ENCODE measurements at regions not wholly inside any gene's neighbourhood (a gene's known extent, or its start where the extent isn't known, plus 50 kb on each side); places are given as distances from the start of the nearest gene placed in this dataset.

DNA sequence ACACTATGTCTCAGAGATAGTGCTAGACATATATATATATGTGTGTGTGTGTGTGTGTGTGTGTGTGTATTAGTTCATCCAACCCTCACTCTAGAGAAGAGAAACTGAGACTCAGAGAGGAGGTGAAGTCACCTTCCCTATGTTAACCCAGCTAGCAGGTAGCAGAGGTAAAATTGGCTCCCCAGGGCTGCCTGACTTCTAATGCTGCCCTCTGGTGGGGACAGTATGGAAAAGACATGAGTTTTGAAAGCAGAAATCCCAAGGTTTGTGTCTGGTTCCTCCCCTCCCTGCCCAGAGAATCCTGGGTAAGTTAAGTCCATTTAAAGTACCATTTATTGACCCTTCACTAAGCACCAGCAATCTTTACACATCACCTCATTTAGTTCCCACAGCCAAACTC lies 137.7 kb downstream of the THNSL2 start:
- no peak overlapping the region for H3K4me3 ChIP-seq (ENCODE audit: low read length in 2 of 2)
- no peaks in the 10 kb centered on the region for H3K4me1 ChIP-seq (ENCODE audit: control insufficient read depth in 1 of 2, insufficient read depth in 2 of 2, low read length in 2 of 2)
- no peak for ATAC-seq (ENCODE audit: low FRiP score)
- DNase-seq = no peak
- H3K36me3 ChIP-seq (ENCODE audit: control insufficient read depth in 1 of 2, insufficient read depth in 2 of 2, low read length in 1 of 2) = no peaks in the 10 kb centered on the region
- intact Hi-C loops (cut with DNase I) = no loop called here
- no peak overlapping the region for H3K27ac ChIP-seq (ENCODE audit: low read depth in 1 of 2, low read length in 2 of 2)
- H3K27me3 ChIP-seq (ENCODE audit: control insufficient read depth in 1 of 2, insufficient read depth in 2 of 2, low read length in 1 of 2) = no peaks in the 10 kb centered on the region
- peaks cover 3% of the 10 kb centered on the region for H3K9me3 ChIP-seq (ENCODE audit: control insufficient read depth, low read length)

DNA sequence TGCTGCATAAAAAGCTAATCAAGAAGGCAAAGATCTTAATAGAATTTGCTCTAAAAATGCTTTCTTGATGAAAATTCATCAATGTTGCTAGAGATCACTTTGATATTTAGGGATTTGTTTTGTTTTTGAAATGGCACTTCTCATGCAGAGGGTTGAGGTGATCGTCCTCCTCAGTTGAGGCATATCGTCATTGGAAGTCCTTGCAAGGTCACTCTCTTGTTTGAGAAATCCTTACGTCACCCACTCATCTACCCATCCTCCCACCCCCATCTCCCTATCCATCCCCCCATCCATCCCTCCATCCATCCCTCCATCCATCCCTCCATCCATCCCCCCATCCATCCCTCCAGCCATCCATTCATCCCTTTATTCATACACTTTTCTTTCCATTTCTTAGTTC lies 133.7 kb downstream of the THNSL2 start:
- Histone ChIP-seq H3K27ac (ENCODE audit: low read depth in 1 of 2, low read length in 2 of 2) (no peak overlapping the region), H3K9me3 (ENCODE audit: control insufficient read depth, low read length) (no peaks in the 10 kb centered on the region), H3K27me3 (ENCODE audit: control insufficient read depth in 1 of 2, insufficient read depth in 2 of 2, low read length in 1 of 2) (no peaks in the 10 kb centered on the region), H3K4me3 (ENCODE audit: low read length in 2 of 2) (no peak overlapping the region), H3K36me3 (ENCODE audit: control insufficient read depth in 1 of 2, insufficient read depth in 2 of 2, low read length in 1 of 2) (no peaks in the 10 kb centered on the region), H3K4me1 (ENCODE audit: control insufficient read depth in 1 of 2, insufficient read depth in 2 of 2, low read length in 2 of 2) (no peaks in the 10 kb centered on the region)
- WGBS, 2 donors = 84 to 92% methylated on average over 3 of the region's 3 CpGs
- no peak for DNase-seq
- no peak for ATAC-seq (ENCODE audit: low FRiP score)
- intact Hi-C loops (cut with DNase I) = no loop called here

DNA sequence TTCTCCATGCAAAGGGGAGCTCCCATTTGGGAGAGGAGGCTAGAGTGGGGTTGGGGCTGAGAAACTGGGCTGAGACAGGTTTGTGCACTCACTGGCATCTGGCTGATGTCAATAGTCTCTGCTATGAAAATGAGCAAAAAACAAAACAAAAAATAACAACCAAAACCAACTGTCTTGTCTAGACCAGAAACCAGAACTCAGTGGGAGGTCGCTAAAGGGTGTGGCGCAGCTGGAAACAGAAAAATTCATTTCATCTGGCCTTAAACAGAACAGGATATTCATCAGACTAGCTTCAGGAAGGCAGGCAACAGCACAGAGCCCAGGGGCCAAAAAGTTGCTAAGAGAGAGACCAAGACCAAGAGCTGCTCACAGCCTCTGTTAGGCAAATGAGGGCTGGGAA lies 126.1 kb downstream of the THNSL2 start:
- H3K36me3 ChIP-seq (ENCODE audit: control insufficient read depth in 1 of 2, insufficient read depth in 2 of 2, low read length in 1 of 2) = no peaks in the 10 kb centered on the region
- no peak overlapping the region for H3K4me3 ChIP-seq (ENCODE audit: low read length in 2 of 2)
- 80 to 93% methylated on average over 2 of the region's 2 CpGs for WGBS, 2 donors
- ATAC-seq (ENCODE audit: low FRiP score) = no peak
- no peak for DNase-seq
- H3K9me3 ChIP-seq (ENCODE audit: control insufficient read depth, low read length) = no peaks in the 10 kb centered on the region
- H3K27ac ChIP-seq (ENCODE audit: low read depth in 1 of 2, low read length in 2 of 2) = no peak overlapping the region
- intact Hi-C loops (cut with DNase I) = no loop called here
- no peaks in the 10 kb centered on the region for H3K4me1 ChIP-seq (ENCODE audit: control insufficient read depth in 1 of 2, insufficient read depth in 2 of 2, low read length in 2 of 2)
- H3K27me3 ChIP-seq (ENCODE audit: control insufficient read depth in 1 of 2, insufficient read depth in 2 of 2, low read length in 1 of 2) = no peaks in the 10 kb centered on the region

DNA sequence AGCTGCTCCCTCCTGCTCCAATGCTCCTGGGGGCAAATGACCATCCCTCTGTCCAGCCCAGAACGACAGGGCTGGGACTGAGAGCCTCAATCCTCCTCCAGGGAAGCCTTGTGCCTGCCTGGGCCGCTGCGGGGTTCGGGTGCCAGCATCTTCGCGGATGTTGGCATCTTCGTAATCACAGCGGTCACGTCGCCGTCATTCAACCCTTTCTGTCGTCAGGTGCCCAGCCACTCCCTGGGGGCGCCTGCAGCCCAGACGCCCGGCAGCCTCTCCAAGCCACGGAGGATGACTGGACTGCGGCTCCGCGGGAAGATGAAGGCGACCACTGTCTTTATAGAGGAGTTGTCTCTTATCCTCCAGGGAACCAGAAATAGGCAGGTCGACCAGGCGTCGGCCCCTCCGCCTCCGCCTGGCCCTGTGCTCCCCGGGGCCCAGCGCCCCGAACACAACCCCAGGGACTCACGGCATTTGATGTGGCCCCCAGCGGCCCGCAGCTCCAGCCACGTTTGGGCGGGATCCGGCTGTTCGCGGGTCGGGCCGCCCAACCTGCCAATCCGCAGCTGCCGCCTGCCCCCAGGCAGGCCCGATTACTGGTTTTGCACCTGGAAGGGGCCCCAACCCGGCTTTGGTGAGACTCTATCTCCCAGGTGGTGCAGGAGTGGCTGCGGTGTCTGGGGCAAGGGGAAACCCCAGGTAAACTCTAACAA lies 113.9 kb downstream of the THNSL2 start:
- H3K4me3 ChIP-seq (ENCODE audit: low read length in 2 of 2) = no peak overlapping the region
- H3K9me3 ChIP-seq (ENCODE audit: control insufficient read depth, low read length) = no peaks in the 10 kb centered on the region
- DNase-seq (no peak), ATAC-seq (ENCODE audit: low FRiP score) (no peak)
- whole genome bisulfite sequencing, 2 donors = 11 to 22% methylated on average over 40 to 43 of the region's 43 CpGs
- H3K36me3 ChIP-seq (ENCODE audit: control insufficient read depth in 1 of 2, insufficient read depth in 2 of 2, low read length in 1 of 2) = no peaks in the 10 kb centered on the region
- H3K27me3 ChIP-seq (ENCODE audit: control insufficient read depth in 1 of 2, insufficient read depth in 2 of 2, low read length in 1 of 2) = no peaks in the 10 kb centered on the region
- intact Hi-C loops (cut with DNase I) = no loop called here
- H3K27ac ChIP-seq (ENCODE audit: low read depth in 1 of 2, low read length in 2 of 2) = no peak overlapping the region
- no peaks in the 10 kb centered on the region for H3K4me1 ChIP-seq (ENCODE audit: control insufficient read depth in 1 of 2, insufficient read depth in 2 of 2, low read length in 2 of 2)

DNA sequence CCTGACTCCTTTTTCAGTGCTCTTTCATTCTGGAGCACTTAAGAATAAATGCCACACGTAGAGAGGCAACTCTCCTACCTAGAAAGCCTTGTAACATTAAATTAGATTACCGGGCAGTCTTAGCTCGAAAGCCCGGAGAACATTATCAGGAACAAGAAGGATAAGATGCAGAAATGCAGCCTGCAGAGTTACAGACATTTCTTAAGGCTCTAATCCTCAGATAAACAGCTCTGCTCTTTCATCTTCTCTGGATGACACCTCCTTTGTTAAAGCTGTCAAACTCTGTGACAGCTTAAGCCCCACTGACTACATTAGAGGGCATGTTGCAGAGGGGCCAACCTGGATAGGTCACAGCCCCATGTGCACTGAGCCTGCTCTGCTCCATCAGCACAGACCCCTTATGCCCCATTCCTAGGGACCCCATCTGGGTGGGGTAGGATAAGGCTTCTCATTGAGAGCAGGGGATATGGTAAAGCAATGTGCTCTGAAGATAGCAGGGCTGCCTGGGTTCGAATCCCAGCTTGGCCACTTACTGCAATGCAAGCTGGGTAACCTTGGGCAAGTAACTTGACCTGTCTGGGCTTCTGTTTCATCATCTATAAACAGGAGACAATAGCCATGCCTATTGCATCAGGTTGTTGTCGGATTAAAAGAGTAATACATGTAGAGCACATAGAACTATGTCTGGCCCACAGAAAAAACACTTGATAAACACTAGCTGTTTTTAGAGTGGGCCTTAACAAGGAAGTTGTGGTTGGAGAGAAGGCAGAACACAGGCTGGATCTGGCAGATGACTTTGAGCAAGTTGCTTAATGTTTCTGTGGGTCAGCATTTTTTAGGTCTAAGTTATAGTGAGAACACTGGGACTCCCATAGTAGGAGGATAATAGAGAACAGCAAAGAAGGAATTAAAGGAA lies 111.4 kb downstream of the THNSL2 start:
- Histone ChIP-seq H3K4me3 (ENCODE audit: low read length in 2 of 2) (no peak overlapping the region), H3K27me3 (ENCODE audit: control insufficient read depth in 1 of 2, insufficient read depth in 2 of 2, low read length in 1 of 2) (no peaks in the 10 kb centered on the region), H3K9me3 (ENCODE audit: control insufficient read depth, low read length) (no peaks in the 10 kb centered on the region), H3K36me3 (ENCODE audit: control insufficient read depth in 1 of 2, insufficient read depth in 2 of 2, low read length in 1 of 2) (no peaks in the 10 kb centered on the region), H3K4me1 (ENCODE audit: control insufficient read depth in 1 of 2, insufficient read depth in 2 of 2, low read length in 2 of 2) (no peaks in the 10 kb centered on the region), H3K27ac (ENCODE audit: low read depth in 1 of 2, low read length in 2 of 2) (no peak overlapping the region)
- ATAC-seq (ENCODE audit: low FRiP score) (no peak), DNase-seq (no peak)
- WGBS, 2 donors = 71 to 80% methylated on average over 6 of the region's 6 CpGs
- intact Hi-C loops (cut with DNase I) = no loop called here

DNA sequence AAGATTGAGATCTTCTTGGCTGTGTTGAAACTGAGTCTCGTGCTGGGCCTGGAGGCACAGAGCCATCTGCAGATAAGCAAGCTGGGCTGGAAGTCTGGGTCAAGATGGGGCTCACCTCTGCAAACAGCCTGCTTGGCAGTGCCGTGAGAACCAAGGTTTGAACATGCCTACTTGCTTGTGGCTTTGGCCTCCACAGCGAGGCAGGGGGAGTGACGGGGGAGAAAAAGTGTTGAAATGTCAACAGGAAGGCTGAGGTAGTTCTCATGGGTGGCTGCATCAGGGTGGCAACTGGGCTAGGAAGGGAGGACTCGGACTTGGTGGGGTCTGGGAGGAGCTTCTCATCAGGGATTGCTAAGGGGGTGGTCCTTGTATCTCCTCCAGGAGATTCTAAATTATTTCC lies 99.7 kb downstream of the THNSL2 start:
- Histone ChIP-seq H3K4me1 (ENCODE audit: control insufficient read depth in 1 of 2, insufficient read depth in 2 of 2, low read length in 2 of 2) (no peaks in the 10 kb centered on the region), H3K27ac (ENCODE audit: low read depth in 1 of 2, low read length in 2 of 2) (no peak overlapping the region), H3K4me3 (ENCODE audit: low read length in 2 of 2) (no peak overlapping the region), H3K36me3 (ENCODE audit: control insufficient read depth in 1 of 2, insufficient read depth in 2 of 2, low read length in 1 of 2) (no peaks in the 10 kb centered on the region), H3K9me3 (ENCODE audit: control insufficient read depth, low read length) (peaks cover 1% of the 10 kb centered on the region), H3K27me3 (ENCODE audit: control insufficient read depth in 1 of 2, insufficient read depth in 2 of 2, low read length in 1 of 2) (peaks cover 0 to 2% of the 10 kb centered on the region in 2 donors)
- 57 to 64% methylated on average over 5 of the region's 5 CpGs for WGBS, 2 donors
- ATAC-seq (ENCODE audit: low FRiP score) (no peak), DNase-seq (no peak)
- intact Hi-C loops (cut with DNase I) = no loop called here

DNA sequence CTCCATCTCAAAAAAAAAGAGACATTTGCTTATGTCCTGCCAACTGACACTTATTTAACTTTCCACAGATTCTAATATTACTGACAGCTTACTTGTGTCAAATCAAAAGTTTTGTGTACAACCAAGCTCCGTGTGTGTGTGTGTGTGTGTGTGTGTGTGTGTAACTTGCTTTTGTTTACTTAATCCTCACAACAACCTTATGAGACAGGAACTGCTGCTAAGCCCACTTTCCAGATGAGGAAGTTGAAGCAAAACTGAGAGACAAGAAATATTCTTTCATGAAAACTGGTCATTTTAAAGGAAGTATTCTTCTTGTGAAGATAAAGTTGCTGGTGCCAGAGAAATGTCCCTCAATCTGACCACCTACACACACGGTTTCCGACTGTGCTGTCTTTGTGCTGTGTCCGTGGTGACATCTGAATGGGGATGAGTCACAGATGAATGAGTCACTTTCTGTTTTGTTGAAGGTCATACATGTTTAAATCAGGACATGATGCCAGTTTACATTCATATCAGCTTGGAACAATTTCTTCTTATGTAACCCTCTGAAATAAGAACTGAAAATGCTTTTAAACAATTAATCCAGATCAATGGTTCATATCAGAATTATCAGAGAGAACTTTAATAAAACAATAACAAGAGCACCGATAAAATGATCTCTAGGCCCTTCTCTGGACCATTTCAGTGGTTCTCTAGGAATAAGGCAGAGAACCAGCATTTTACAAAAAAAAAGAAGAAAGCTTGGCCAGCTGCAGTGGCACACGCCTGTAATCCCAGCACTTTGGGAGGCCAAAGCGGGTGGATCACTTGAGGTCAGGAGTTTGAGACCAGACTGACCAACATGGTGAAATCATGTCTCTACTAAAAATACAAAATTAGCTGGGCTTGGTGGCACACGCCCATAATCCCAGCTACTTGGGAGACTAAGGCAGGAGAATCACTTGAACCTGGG lies 95.5 kb downstream of the THNSL2 start:
- Histone ChIP-seq H3K4me3 (ENCODE audit: low read length in 2 of 2) (no peak overlapping the region), H3K4me1 (ENCODE audit: control insufficient read depth in 1 of 2, insufficient read depth in 2 of 2, low read length in 2 of 2) (no peaks in the 10 kb centered on the region), H3K36me3 (ENCODE audit: control insufficient read depth in 1 of 2, insufficient read depth in 2 of 2, low read length in 1 of 2) (no peaks in the 10 kb centered on the region), H3K27ac (ENCODE audit: low read depth in 1 of 2, low read length in 2 of 2) (no peak overlapping the region), H3K9me3 (ENCODE audit: control insufficient read depth, low read length) (no peaks in the 10 kb centered on the region), H3K27me3 (ENCODE audit: control insufficient read depth in 1 of 2, insufficient read depth in 2 of 2, low read length in 1 of 2) (no peaks in the 10 kb centered on the region)
- DNase-seq (no peak), ATAC-seq (ENCODE audit: low FRiP score) (no peak)
- WGBS, 2 donors = 54 to 61% methylated on average over 8 of the region's 8 CpGs
- intact Hi-C loops (cut with DNase I) = no loop called here

DNA sequence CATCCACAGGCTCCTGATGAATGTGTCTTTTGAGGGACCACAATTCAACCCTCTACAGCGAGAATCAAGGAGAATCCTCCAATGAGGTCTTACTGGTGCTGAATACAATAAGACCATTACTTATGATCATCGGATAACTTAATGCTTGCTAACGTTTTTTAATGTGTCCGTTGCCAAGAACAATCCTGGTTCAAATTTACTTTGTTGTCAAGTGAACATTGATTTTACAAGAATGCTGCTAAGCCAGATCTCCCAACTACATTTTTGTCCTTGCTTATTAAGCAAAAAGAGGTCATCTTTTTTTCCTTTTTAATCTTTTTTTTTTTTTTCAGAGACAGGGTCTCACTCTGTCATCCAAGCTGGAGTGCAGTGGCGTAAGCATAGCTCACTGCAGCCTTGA lies 93.7 kb downstream of the THNSL2 start:
- H3K4me3 ChIP-seq (ENCODE audit: low read length in 2 of 2) = no peak overlapping the region
- 79 to 81% methylated on average over 5 of the region's 5 CpGs for WGBS, 2 donors
- DNase-seq (no peak), ATAC-seq (ENCODE audit: low FRiP score) (no peak)
- H3K9me3 ChIP-seq (ENCODE audit: control insufficient read depth, low read length) = peaks cover 2% of the 10 kb centered on the region
- no peaks in the 10 kb centered on the region for H3K4me1 ChIP-seq (ENCODE audit: control insufficient read depth in 1 of 2, insufficient read depth in 2 of 2, low read length in 2 of 2)
- no peaks in the 10 kb centered on the region for H3K36me3 ChIP-seq (ENCODE audit: control insufficient read depth in 1 of 2, insufficient read depth in 2 of 2, low read length in 1 of 2)
- intact Hi-C loops (cut with DNase I) = no loop called here
- H3K27me3 ChIP-seq (ENCODE audit: control insufficient read depth in 1 of 2, insufficient read depth in 2 of 2, low read length in 1 of 2) = no peaks in the 10 kb centered on the region
- H3K27ac ChIP-seq (ENCODE audit: low read depth in 1 of 2, low read length in 2 of 2) = no peak overlapping the region
